Tongue (tissue), 1 donor: ENCODE measurements at regions not wholly inside any gene's neighbourhood (a gene's known extent, or its start where the extent isn't known, plus 50 kb on each side); places are given as distances from the start of the nearest gene placed in this dataset.
A peak's percentile ranks its signal among the peaks of the same experiment; 100 is the strongest.

ENCODE experiments used
- DNase-seq: peaks from one replicate; pipeline ENCODE4 v3.0.0-alpha.2; 2015

DNA sequence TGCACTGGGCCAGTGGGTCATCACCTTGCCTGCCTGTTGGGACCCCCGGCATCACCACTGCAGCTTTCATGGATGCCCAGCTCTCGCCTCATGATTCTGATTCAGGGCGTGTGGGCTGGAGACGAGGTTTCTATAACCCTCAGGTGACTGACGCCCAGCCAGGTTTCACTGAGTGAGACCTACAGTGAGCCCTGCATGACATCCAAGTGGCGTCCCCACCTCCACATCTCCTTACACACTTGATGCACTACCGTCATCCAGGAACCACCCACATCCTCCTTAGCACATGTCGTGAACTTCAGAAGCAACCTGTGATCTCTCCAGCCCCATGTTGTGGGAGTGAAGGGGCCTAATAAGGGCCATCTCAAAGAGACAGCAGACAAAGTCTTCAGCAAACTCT, 257.5 kb downstream of the CTTN start:
- no peak for DNase-seq

- DNase-seq = no peak
Observed at GRCh38 chr11:70656252-70656651, 257.9 kb downstream of the CTTN start.

GRCh38 chr11:70660059-70660888, 261.9 kb downstream of the CTTN start:
- no peak for DNase-seq

GRCh38 chr11:70660889-70661197, 262.5 kb downstream of the CTTN start:
- DNase-seq = no peak

- DNase-seq = peak; percentile 32
Observed at GRCh38 chr11:70661761-70662501, 263.6 kb downstream of the CTTN start.

- DNase-seq = no peak
Observed at GRCh38 chr11:70662691-70663098, 264.4 kb downstream of the CTTN start.

DNA sequence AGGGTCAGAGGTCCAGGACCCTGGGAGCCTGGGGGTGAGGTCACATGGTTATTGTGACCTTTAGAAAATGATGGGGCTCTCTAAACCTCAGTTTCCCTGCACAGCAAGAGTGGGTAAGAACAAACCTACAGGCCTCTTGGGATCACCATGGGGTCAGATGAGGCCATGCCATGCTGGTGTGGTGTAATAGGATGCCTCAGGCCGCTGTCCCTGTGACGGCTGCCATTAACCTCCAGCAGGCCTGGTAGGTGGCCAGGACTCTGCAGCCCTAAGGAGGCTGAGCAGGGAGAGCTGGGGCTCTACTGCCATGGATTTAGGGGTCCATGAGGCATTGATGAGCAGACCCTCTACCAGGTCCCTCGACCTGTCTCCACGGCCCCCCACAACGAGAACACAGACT, 265.5 kb downstream of the CTTN start:
- DNase-seq = no peak

GRCh38 chr11:70666311-70666710, 268.0 kb downstream of the CTTN start:
- DNase-seq = no peak

DNA sequence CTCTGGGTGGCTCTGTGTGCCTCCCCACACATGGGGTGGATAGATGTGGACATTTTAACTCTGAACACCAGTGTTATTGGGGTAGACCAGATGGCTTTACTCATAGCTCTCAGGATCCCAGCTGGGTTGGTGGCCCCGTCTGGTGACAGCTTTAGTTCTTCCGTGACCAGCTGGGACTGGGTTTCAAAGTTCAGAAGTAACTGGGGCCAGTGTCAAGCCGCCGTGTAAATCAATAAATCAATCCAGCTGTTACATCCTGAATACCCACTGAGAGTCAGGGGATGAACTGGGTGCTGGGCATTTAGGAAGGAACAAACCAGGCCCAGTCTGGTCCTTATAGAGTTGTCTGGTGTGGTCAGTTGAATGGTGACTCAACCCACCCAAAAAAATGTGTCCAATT, 269.4 kb downstream of the CTTN start:
- DNase-seq = peak; percentile 44

DNA sequence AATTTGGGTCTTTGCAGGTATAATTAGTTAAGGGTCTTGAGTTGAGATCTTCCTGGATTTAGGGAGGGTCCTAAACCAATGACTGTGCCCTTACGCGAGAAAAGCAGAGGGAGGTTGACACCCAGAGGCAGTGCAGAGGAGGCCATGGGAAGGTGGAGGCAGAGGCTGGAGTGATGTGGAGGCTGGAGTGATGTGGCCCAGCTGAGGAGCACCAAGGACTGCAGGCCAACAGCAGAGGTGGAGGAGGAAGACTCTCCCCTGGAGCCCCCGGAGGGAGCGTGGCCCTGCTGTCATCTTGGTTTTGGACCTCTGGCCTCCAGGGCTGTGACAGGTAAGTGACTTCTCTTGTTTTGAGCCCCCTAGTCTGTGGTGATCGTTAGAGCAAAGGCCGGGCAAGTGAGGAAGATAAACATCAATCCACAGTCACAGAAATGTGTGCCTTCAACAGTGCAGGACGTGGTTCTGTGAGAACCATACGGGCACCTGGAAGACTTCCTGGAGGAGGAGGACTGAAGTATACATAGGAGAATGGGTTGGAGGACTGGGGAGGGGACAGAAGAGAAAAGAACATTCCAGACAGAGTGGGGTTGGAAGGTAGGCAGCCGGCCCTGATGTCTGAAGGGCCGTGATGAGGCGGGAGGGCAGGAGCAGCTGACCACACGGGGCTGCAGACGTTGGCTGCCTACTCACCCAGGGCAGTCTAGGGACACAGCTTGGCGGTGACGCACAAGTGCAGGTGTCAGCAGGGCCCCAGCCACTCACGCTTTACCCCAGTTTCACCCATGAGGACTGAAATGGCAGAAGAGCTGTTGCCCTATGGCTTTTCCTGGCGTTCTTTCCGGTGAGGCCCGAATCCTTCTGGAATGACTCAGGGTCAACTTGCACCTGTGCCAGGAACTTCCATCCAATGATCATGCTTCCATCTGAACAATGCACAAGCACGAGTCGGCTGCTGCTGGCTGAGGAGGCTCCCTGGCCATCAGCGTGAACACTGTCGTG, 270.2 kb downstream of the CTTN start:
- peak; percentile 16 for DNase-seq

DNA sequence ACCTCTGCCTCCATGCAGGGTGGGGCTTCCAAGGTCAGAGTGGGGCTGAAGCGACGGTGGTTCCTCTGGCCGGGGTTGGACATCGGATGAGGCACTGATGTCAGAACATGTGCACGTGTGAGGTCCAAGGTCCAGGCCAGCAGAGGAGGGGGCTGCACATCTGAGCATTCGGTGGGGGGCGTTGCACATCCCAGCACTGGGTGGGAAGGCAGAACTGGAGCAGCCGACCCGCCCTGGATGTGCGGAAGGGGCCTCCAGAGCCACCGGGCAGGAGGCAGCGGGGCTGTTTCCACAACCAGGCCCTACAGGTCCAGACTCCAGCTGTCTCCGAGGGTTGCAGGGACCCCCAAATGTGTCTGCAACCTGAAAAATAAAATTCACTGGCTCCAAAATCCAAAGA, 271.0 kb downstream of the CTTN start:
- no peak for DNase-seq

DNA sequence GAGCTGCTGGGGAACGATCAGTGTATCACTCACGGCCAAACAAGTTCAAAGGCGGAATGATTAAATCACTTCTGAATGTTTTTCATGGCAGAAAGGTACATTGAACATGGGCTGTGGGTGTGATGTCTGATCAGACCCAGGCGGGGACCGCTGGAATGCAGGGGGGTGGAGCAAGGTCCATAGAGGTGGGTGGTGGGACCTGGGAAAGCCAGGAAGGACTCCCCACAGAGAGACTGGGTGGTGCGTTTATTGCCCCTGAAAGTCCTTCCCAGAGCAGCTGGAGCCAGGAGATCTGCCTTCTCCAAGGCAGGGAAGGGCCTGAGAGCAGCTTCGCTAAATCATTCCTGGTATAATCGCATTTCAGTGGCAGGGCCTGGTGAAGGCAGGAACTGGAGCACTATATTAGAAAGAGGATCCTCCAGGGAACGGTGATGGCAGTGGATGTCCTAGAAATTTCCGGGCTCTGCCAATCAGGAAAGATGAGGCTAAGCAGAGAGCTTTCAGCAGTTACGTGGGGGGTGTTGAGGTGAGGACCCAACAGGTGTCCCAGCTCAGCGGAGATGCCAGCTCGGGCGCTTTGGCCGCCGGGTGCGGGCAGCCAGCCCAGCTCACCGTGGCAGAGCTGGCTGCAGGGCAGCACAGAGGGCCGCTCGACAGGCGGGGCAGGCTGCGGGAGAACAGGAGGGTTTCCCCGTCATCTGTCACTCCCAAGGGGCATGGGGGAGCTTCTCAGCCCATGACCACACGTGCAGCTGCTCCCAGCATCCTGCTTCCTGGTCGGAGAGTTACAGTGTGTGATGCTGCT, 271.7 kb downstream of the CTTN start:
- peak; percentile 34 for DNase-seq

GRCh38 chr11:70670676-70671034, 272.3 kb downstream of the CTTN start:
- DNase-seq = no peak

DNA sequence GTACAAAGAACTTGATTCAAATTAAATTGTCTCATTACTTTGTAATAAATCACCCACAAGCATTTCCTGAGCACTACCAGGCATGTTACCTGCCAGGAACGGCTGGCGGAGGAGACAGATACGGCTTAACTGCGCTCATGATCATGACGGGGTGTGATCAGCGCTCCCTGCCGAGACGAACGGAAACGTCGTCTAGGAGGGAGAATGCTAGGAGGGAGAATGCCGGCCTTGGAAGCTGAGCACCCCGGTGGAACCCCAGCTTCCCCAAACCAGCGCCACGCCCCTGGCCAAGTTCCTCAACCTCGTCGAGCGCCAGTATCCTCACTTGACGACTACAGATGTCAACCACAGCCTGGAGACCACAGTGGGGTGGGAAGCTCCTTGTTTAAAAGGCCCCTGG, 272.8 kb downstream of the CTTN start:
- DNase-seq = no peak

GRCh38 chr11:70671611-70672010, 273.3 kb downstream of the CTTN start:
- DNase-seq = no peak

- DNase-seq = no peak
Observed at GRCh38 chr11:70672991-70673653, 274.8 kb downstream of the CTTN start.

GRCh38 chr11:70674605-70675004, 276.3 kb downstream of the CTTN start:
- DNase-seq = no peak

- DNase-seq = peak; percentile 42
Observed at GRCh38 chr11:70675697-70676374, 277.5 kb downstream of the CTTN start.

DNA sequence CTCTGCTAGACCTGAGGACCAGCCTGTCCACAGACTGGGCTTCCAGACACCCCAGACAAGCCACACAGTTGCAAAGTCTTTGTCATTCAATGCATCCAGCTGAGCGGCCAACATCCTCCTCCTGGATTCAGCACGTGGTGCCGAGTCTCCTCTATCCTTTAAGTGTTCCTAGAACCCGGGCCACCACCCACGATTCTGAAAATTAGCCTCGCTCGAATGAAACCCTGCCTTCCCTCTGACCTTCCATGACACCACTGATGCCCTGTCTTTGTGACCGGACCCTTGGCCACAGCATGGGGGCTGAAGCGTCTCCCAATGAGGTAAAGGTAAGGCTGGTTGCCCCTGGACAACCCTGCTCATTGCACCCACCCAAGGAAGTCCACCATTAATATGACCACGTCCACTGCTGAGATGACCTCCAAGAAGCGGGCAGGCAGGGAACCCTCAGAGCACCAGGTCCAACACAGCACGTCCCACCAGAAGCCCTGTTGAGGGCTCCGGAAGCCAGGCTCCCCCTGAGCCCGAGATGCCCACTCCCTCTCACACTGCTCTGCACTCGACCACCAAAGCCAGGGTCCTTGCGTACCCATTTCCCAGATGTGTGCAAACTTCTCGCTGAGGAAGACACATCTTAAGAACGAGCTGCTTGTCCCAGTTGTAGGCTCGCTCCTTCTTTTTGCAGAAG, 279.0 kb downstream of the CTTN start:
- no peak for DNase-seq
